ENCODE measurements at regions not wholly inside any gene's neighbourhood (a gene's known extent, or its start where the extent isn't known, plus 50 kb on each side); places are given as distances from the start of the nearest gene placed in this dataset.

- no peak overlapping the region for H3K4me3 Mint-ChIP-seq
- no peaks in the 10 kb centered on the region for H3K36me3 Mint-ChIP-seq
- H3K9me3 Mint-ChIP-seq: peaks cover 4 to 14% (median 11%) of the 10 kb centered on the region in 3 donors
- H3K27ac Mint-ChIP-seq: no peak overlapping the region
- H3K4me1 Mint-ChIP-seq: no peaks in the 10 kb centered on the region
- no peaks in the 10 kb centered on the region for H3K27me3 Mint-ChIP-seq
Measured at GRCh38 chr11:80182901-80183300, 742.1 kb upstream of the TENM4 start.

- no peak overlapping the region for H3K4me3 Mint-ChIP-seq
- no peaks in the 10 kb centered on the region for H3K36me3 Mint-ChIP-seq
- H3K27ac Mint-ChIP-seq: no peak overlapping the region
- H3K27me3 Mint-ChIP-seq: peaks cover 1% of the 10 kb centered on the region
- H3K9me3 Mint-ChIP-seq: peaks cover 9 to 26% (median 18%) of the 10 kb centered on the region in 3 donors
- H3K4me1 Mint-ChIP-seq: peaks cover 0 to 2% (median 0%) of the 10 kb centered on the region in 3 donors
Measured at GRCh38 chr11:80173371-80174136, 732.7 kb upstream of the TENM4 start.

GRCh38 chr11:80168796-80169195, 728.0 kb upstream of the TENM4 start:
- H3K9me3 Mint-ChIP-seq: peaks cover 9 to 19% (median 11%) of the 10 kb centered on the region in 3 donors
- H3K4me3 Mint-ChIP-seq: no peak overlapping the region
- H3K27me3 Mint-ChIP-seq: no peaks in the 10 kb centered on the region
- peaks cover 0 to 2% (median 0%) of the 10 kb centered on the region in 3 donors for H3K4me1 Mint-ChIP-seq
- H3K36me3 Mint-ChIP-seq: no peaks in the 10 kb centered on the region
- no peak overlapping the region for H3K27ac Mint-ChIP-seq

GRCh38 chr11:80167766-80168165, 726.9 kb upstream of the TENM4 start:
- Mint-ChIP-seq H3K27ac (no peak overlapping the region), H3K36me3 (no peaks in the 10 kb centered on the region)

GRCh38 chr11:80165744-80166143, 724.9 kb upstream of the TENM4 start:
- peaks cover 0 to 11% (median 5%) of the 10 kb centered on the region in 3 donors for H3K9me3 Mint-ChIP-seq
- no peak overlapping the region for H3K27ac Mint-ChIP-seq
- no peaks in the 10 kb centered on the region for H3K36me3 Mint-ChIP-seq
- no peak overlapping the region for H3K4me3 Mint-ChIP-seq
- no peaks in the 10 kb centered on the region for H3K27me3 Mint-ChIP-seq
- peaks cover 0 to 2% (median 0%) of the 10 kb centered on the region in 3 donors for H3K4me1 Mint-ChIP-seq

More at GRCh38 chr11:80167766-80168165, 726.9 kb upstream of the TENM4 start:
- H3K4me1 Mint-ChIP-seq: peaks cover 0 to 2% (median 0%) of the 10 kb centered on the region in 3 donors
- H3K4me3 Mint-ChIP-seq: no peak overlapping the region
- H3K9me3 Mint-ChIP-seq: peaks cover 9 to 19% (median 11%) of the 10 kb centered on the region in 3 donors
- no peaks in the 10 kb centered on the region for H3K27me3 Mint-ChIP-seq

- no peaks in the 10 kb centered on the region for H3K36me3 Mint-ChIP-seq
- no peak overlapping the region for H3K27ac Mint-ChIP-seq
- no peaks in the 10 kb centered on the region for H3K4me1 Mint-ChIP-seq
- no peaks in the 10 kb centered on the region for H3K9me3 Mint-ChIP-seq
- no peaks in the 10 kb centered on the region for H3K27me3 Mint-ChIP-seq
- no peak overlapping the region for H3K4me3 Mint-ChIP-seq
Measured at GRCh38 chr11:80163441-80163840, 722.6 kb upstream of the TENM4 start.

GRCh38 chr11:80163011-80163410, 722.2 kb upstream of the TENM4 start:
- Mint-ChIP-seq H3K4me3 (no peak overlapping the region), H3K27ac (no peak overlapping the region), H3K9me3 (no peaks in the 10 kb centered on the region), H3K27me3 (no peaks in the 10 kb centered on the region), H3K4me1 (no peaks in the 10 kb centered on the region), H3K36me3 (no peaks in the 10 kb centered on the region)

- Mint-ChIP-seq H3K27me3 (no peaks in the 10 kb centered on the region), H3K4me3 (no peak overlapping the region)
Measured at GRCh38 chr11:80162387-80162786, 721.6 kb upstream of the TENM4 start.

GRCh38 chr11:80157447-80157846, 716.6 kb upstream of the TENM4 start:
- Mint-ChIP-seq H3K9me3 (no peaks in the 10 kb centered on the region), H3K36me3 (no peaks in the 10 kb centered on the region), H3K27ac (no peak overlapping the region), H3K27me3 (no peaks in the 10 kb centered on the region), H3K4me1 (no peaks in the 10 kb centered on the region), H3K4me3 (no peak overlapping the region)

More at GRCh38 chr11:80162387-80162786, 721.6 kb upstream of the TENM4 start:
- Mint-ChIP-seq H3K9me3 (no peaks in the 10 kb centered on the region), H3K27ac (peak overlapping the region in 1 of 3 donors; percentile 45), H3K36me3 (no peaks in the 10 kb centered on the region), H3K4me1 (no peaks in the 10 kb centered on the region)

GRCh38 chr11:80156062-80156461, 715.2 kb upstream of the TENM4 start:
- Mint-ChIP-seq H3K36me3 (no peaks in the 10 kb centered on the region), H3K4me3 (no peak overlapping the region), H3K4me1 (no peaks in the 10 kb centered on the region), H3K9me3 (no peaks in the 10 kb centered on the region), H3K27me3 (peaks cover 1% of the 10 kb centered on the region), H3K27ac (no peak overlapping the region)

- Mint-ChIP-seq H3K4me1 (no peaks in the 10 kb centered on the region), H3K36me3 (no peaks in the 10 kb centered on the region), H3K9me3 (no peaks in the 10 kb centered on the region), H3K27ac (no peak overlapping the region), H3K27me3 (peaks cover 1% of the 10 kb centered on the region), H3K4me3 (no peak overlapping the region)
Measured at GRCh38 chr11:80155412-80156017, 714.7 kb upstream of the TENM4 start.

GRCh38 chr11:80146232-80146631, 705.4 kb upstream of the TENM4 start:
- no peaks in the 10 kb centered on the region for H3K4me1 Mint-ChIP-seq
- no peaks in the 10 kb centered on the region for H3K27me3 Mint-ChIP-seq
- no peak overlapping the region for H3K4me3 Mint-ChIP-seq
- H3K27ac Mint-ChIP-seq: no peak overlapping the region
- H3K36me3 Mint-ChIP-seq: no peaks in the 10 kb centered on the region
- peaks cover 0 to 1% (median 0%) of the 10 kb centered on the region in 3 donors for H3K9me3 Mint-ChIP-seq

- Mint-ChIP-seq H3K36me3 (no peaks in the 10 kb centered on the region), H3K27ac (no peak overlapping the region), H3K4me1 (no peaks in the 10 kb centered on the region), H3K27me3 (no peaks in the 10 kb centered on the region), H3K9me3 (peaks cover 0 to 1% (median 0%) of the 10 kb centered on the region in 3 donors), H3K4me3 (no peak overlapping the region)
Measured at GRCh38 chr11:80144897-80145594, 704.2 kb upstream of the TENM4 start.

- no peak overlapping the region for H3K4me3 Mint-ChIP-seq
- H3K4me1 Mint-ChIP-seq: no peaks in the 10 kb centered on the region
- peaks cover 2 to 11% (median 3%) of the 10 kb centered on the region in 3 donors for H3K9me3 Mint-ChIP-seq
- H3K36me3 Mint-ChIP-seq: no peaks in the 10 kb centered on the region
- no peak overlapping the region for H3K27ac Mint-ChIP-seq
- H3K27me3 Mint-ChIP-seq: peaks cover 2% of the 10 kb centered on the region
Measured at GRCh38 chr11:80136991-80137390, 696.2 kb upstream of the TENM4 start.

- no peaks in the 10 kb centered on the region for H3K27me3 Mint-ChIP-seq
- H3K9me3 Mint-ChIP-seq: peaks cover 2 to 12% (median 5%) of the 10 kb centered on the region in 3 donors
- no peak overlapping the region for H3K27ac Mint-ChIP-seq
- no peaks in the 10 kb centered on the region for H3K4me1 Mint-ChIP-seq
- no peak overlapping the region for H3K4me3 Mint-ChIP-seq
- no peaks in the 10 kb centered on the region for H3K36me3 Mint-ChIP-seq
Measured at GRCh38 chr11:80129396-80129795, 688.6 kb upstream of the TENM4 start.

Data from IgD-negative memory B cell (primary cell).